ENCODE measurements at regions not wholly inside any gene's neighbourhood (a gene's known extent, or its start where the extent isn't known, plus 50 kb on each side); places are given as distances from the start of the nearest gene placed in this dataset.

DNA sequence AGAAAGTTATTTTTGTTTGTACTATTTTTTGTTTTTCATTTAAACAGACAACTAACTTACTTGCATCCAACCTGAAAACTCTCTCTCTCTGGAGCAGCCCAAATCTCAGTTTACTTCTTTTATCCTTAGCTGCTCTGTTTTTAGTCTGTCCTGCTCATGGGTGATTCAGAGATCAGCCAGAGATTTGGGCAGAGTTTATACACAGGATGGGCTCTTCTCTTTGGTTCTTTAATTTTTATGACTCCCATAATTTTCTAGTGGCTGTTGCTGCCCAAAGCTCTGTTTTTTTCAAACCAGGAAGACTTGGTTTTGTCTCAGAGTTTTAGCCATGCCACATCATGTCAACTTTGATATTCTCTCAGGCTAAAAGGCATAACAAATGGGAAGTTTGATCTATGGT, 86.8 kb upstream of the CD55 start:
- ChIA-PET POLR2A (no interaction called here), CTCF (no interaction called here)
- no peak for DNase-seq (ENCODE audit: low read depth)
- Histone ChIP-seq H3K36me3 (ENCODE audit: control insufficient read depth, insufficient read depth, low read length) (no peaks in the 10 kb centered on the region), H3K27me3 (ENCODE audit: control insufficient read depth, insufficient read depth, low read length) (no peaks in the 10 kb centered on the region), H3K4me3 (ENCODE audit: low read depth, low read length) (no peak overlapping the region)
- TF ChIP-seq, protein P1, sequence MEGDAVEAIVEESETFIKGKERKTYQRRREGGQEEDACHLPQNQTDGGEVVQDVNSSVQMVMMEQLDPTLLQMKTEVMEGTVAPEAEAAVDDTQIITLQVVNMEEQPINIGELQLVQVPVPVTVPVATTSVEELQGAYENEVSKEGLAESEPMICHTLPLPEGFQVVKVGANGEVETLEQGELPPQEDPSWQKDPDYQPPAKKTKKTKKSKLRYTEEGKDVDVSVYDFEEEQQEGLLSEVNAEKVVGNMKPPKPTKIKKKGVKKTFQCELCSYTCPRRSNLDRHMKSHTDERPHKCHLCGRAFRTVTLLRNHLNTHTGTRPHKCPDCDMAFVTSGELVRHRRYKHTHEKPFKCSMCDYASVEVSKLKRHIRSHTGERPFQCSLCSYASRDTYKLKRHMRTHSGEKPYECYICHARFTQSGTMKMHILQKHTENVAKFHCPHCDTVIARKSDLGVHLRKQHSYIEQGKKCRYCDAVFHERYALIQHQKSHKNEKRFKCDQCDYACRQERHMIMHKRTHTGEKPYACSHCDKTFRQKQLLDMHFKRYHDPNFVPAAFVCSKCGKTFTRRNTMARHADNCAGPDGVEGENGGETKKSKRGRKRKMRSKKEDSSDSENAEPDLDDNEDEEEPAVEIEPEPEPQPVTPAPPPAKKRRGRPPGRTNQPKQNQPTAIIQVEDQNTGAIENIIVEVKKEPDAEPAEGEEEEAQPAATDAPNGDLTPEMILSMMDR (IDR thresholded peaks at IDR 0.05; ENCODE audit: insufficient read depth, low read depth, low read length) = no peak

DNA sequence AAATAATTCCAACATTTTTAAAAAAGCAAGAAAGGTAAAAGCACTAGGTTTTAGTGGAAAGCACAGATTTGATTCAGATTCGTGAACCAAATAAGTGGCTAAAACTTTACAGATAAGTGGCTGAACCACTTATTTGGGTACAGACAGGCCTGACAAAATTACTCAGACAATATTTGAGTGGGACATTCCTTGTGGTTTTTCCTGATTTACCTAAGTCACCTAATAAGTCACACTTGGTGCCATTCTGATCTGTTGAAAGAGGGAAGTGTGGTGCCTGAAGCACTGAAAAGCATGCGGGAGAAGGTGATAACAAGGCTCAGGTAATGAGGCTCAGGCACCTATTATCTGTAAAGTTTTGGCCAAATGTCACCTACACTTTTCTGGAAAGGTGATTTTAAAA, 81.6 kb upstream of the CD55 start:
- Histone ChIP-seq H3K27me3 (ENCODE audit: control insufficient read depth, insufficient read depth, low read length) (no peaks in the 10 kb centered on the region), H3K4me3 (ENCODE audit: low read depth, low read length) (no peak overlapping the region), H3K36me3 (ENCODE audit: control insufficient read depth, insufficient read depth, low read length) (no peaks in the 10 kb centered on the region)
- ChIA-PET CTCF (no interaction called here), POLR2A (no interaction called here)
- TF ChIP-seq, protein P1 (IDR thresholded peaks at IDR 0.05; ENCODE audit: insufficient read depth, low read depth, low read length) = no peak
- no peak for DNase-seq (ENCODE audit: low read depth)

DNA sequence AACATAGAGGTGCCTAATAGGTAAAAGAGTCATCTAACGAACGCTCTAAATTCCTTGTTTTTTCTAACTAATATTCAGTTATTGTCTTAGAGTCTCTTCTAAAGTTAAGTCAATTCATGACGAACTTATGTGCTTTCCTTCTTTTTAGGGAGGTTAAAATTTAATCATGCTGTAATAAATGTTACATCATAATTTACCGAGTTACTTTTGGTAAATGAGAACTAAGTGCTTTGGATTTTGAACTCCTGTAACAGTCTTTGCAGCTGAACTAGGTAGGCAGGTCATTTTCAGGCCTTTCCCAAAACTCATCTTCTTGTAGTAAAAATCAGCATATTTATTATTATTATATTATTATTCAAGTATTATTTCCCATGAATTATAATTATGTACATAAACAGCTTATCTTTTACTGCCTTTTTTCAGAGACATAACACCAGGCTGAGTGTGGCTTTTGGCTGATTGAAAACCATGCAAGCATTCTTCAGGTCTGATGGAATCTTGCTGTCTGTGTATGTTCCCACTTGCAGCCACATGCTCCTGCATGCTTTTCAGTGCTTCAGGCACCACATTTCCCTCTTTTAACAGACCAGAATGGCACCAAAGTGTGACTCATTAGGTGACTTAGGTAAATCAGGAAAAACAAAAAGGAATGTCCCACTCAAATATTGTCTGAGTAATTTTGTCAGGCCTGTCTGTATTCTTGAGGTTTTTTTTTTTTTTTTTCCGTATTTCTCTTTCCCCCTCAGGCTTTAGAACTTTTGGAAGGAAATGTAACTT, 81.0 kb upstream of the CD55 start:
- TF ChIP-seq, protein P1 (IDR thresholded peaks at IDR 0.05; ENCODE audit: insufficient read depth, low read depth, low read length) = no peak
- ChIA-PET POLR2A (no interaction called here), CTCF (no interaction called here)

DNA sequence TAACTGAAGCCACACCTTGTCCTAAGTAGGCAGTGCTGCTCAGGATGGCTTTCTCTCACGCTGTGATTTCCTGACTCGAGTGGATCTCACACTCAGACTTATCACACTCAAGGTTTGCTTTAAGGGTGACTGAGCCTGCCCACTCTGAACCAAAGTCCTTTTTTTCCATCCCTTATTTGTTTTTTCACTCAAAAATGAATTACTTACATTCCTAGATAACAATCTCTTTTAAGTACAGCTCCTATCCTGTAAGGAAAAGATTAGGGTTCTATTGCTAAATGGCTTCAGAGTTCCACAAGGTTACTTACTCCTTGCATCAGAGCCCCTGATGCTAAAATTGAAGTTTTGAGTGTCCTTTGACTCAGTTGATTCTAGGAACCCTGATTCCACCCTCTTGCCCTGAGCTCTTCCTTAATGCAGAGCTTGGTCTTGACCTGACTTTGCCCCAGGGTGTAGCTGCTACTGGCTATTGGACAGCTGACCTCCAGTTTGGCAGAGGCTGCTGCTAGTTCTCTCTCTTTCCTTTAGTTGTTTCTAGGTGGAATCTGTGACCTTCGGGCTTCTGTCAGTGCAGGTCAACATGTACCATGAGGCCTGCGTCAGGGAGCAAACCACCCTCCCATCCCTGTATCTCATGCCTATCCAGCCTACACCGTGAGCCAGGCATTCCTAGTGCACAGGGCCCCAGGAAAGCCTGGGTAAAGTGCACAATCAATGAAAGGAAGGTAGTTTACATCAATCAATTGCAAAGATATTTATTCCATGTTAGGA, 80.1 kb upstream of the CD55 start:
- CTCF ChIA-PET = no interaction called here
- Histone ChIP-seq H3K36me3 (ENCODE audit: control insufficient read depth, insufficient read depth, low read length) (no peaks in the 10 kb centered on the region), H3K4me3 (ENCODE audit: low read depth, low read length) (no peak overlapping the region), H3K27me3 (ENCODE audit: control insufficient read depth, insufficient read depth, low read length) (no peaks in the 10 kb centered on the region)
- DNase-seq (ENCODE audit: low read depth) = no peak
- POLR2A ChIA-PET = no interaction called here
- TF ChIP-seq, protein P1 (IDR thresholded peaks at IDR 0.05; ENCODE audit: insufficient read depth, low read depth, low read length) = no peak

More for the DNA sequence above, 81.0 kb upstream of the CD55 start:
- Histone ChIP-seq H3K36me3 (ENCODE audit: control insufficient read depth, insufficient read depth, low read length) (no peaks in the 10 kb centered on the region), H3K27me3 (ENCODE audit: control insufficient read depth, insufficient read depth, low read length) (no peaks in the 10 kb centered on the region), H3K4me3 (ENCODE audit: low read depth, low read length) (no peak overlapping the region)
- DNase-seq (ENCODE audit: low read depth) = no peak
